ENCODE measurements at regions not wholly inside any gene's neighbourhood (a gene's known extent, or its start where the extent isn't known, plus 50 kb on each side); places are given as distances from the start of the nearest gene placed in this dataset.

DNA sequence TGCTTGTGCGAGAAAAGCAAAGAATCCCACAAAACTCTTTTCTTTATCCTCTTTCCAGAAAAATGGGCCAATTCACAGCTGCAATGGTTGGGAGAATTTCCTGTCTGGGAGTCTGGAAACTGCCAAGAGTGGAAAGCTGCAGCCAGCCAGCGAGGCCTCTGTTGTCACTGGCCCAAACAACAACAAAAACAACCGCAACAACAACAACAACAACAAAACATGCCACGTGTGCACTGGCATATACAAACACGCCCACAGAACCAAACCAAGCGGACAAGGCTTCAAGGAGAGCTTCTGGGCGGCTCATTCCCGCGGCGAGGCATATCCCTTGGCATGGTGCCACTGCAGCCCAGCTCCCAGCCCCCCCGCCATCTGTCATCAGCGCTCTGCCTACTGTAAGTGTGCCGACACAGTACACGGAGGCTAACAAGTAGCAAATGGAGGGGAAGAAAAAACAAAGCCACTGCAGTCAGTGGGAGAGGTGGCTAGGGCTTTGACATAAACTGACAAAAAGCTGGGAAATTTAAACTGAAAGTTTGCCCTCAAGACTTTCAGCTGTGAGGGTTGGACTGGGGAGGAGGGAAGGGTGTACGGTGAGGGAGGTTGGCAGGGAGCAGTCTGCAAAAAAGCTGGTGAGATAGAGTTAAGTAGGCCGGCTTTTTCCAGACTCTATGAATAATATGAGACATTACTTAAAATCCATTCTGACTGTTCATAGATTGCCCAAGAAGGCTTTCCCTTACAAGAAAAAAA, 165.0 kb upstream of the ZNF462 start:
- ChIA-PET CTCF (no interaction called here), POLR2A (no interaction called here)
- DNase-seq (ENCODE audit: low spot score) (peak; percentile 12), ATAC-seq (no peak)
- no peak overlapping the region for H3K27ac Mint-ChIP-seq
- TF ChIP-seq ESRRA (CRISPR knock-in tag; IDR thresholded peaks at IDR 0.05; ENCODE audit: borderline replicate concordance) (no peak), MXD4 (CRISPR knock-in tag; IDR thresholded peaks at IDR 0.05; ENCODE audit: borderline replicate concordance) (no peak), GRHL2 (CRISPR knock-in tag; IDR thresholded peaks at IDR 0.05; ENCODE audit: insufficient replicate concordance, severe bottlenecking) (no peak), ZNF423 (CRISPR knock-in tag; IDR thresholded peaks at IDR 0.05) (no peak), JUN (CRISPR knock-in tag; IDR thresholded peaks at IDR 0.05) (no peak), SMAD3 (CRISPR knock-in tag; IDR thresholded peaks at IDR 0.05; ENCODE audit: borderline replicate concordance) (no peak), ZNF138 (CRISPR knock-in tag; conservative IDR thresholded peaks at IDR 0.05) (no peak), FOXK1 (CRISPR knock-in tag; IDR thresholded peaks at IDR 0.05) (no peak), IRF2 (CRISPR knock-in tag; IDR thresholded peaks at IDR 0.05; ENCODE audit: borderline replicate concordance, low read depth) (no peak), JAZF1 (CRISPR knock-in tag; IDR thresholded peaks at IDR 0.05) (no peak)
- TF ChIP-seq, protein P1, sequence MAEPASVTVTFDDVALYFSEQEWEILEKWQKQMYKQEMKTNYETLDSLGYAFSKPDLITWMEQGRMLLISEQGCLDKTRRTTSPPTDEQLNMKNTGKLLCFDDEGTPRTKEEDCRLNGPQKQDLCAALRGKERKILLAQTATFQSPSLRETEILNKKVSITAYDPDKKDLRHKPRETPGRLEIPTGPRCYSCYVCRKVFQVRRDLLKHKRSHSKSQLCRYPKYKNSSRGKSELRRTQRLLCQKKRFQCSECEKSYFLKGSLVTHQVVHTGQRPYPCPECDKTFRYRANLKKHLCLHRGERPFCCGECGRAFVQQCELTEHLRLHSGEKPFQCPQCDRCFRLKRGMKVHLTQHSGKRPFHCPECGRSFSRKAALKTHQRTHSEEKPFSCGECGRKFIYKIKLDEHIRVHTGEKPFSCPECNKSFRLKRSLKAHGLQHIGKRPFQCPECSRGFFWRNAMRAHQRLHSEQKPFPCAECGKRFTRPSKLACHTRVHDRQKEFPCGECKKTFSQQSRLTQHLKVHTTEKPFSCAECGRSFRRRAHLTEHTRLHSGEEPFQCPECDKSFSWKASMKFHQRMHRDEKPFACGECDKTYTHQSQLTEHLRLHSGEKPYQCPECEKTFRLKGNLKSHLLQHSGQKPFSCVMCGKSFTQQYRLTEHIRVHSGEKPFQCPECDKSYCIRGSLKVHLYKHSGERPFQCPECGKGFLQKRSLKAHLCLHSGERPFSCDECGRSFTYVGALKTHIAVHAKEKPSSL (CRISPR knock-in tag; conservative IDR thresholded peaks at IDR 0.05), result no peak
- TF ChIP-seq, protein P2, sequence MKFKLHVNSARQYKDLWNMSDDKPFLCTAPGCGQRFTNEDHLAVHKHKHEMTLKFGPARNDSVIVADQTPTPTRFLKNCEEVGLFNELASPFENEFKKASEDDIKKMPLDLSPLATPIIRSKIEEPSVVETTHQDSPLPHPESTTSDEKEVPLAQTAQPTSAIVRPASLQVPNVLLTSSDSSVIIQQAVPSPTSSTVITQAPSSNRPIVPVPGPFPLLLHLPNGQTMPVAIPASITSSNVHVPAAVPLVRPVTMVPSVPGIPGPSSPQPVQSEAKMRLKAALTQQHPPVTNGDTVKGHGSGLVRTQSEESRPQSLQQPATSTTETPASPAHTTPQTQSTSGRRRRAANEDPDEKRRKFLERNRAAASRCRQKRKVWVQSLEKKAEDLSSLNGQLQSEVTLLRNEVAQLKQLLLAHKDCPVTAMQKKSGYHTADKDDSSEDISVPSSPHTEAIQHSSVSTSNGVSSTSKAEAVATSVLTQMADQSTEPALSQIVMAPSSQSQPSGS (CRISPR knock-in tag; IDR thresholded peaks at IDR 0.05; ENCODE audit: borderline replicate concordance, low read depth), result no peak
- TF ChIP-seq, protein P3, sequence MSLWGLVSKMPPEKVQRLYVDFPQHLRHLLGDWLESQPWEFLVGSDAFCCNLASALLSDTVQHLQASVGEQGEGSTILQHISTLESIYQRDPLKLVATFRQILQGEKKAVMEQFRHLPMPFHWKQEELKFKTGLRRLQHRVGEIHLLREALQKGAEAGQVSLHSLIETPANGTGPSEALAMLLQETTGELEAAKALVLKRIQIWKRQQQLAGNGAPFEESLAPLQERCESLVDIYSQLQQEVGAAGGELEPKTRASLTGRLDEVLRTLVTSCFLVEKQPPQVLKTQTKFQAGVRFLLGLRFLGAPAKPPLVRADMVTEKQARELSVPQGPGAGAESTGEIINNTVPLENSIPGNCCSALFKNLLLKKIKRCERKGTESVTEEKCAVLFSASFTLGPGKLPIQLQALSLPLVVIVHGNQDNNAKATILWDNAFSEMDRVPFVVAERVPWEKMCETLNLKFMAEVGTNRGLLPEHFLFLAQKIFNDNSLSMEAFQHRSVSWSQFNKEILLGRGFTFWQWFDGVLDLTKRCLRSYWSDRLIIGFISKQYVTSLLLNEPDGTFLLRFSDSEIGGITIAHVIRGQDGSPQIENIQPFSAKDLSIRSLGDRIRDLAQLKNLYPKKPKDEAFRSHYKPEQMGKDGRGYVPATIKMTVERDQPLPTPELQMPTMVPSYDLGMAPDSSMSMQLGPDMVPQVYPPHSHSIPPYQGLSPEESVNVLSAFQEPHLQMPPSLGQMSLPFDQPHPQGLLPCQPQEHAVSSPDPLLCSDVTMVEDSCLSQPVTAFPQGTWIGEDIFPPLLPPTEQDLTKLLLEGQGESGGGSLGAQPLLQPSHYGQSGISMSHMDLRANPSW (CRISPR knock-in tag; conservative IDR thresholded peaks at IDR 0.05; ENCODE audit: low read depth), result no peak
- TF ChIP-seq, protein P4, sequence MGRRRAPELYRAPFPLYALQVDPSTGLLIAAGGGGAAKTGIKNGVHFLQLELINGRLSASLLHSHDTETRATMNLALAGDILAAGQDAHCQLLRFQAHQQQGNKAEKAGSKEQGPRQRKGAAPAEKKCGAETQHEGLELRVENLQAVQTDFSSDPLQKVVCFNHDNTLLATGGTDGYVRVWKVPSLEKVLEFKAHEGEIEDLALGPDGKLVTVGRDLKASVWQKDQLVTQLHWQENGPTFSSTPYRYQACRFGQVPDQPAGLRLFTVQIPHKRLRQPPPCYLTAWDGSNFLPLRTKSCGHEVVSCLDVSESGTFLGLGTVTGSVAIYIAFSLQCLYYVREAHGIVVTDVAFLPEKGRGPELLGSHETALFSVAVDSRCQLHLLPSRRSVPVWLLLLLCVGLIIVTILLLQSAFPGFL (CRISPR knock-in tag; IDR thresholded peaks at IDR 0.05; ENCODE audit: borderline replicate concordance), result no peak
- TF ChIP-seq, protein P5, sequence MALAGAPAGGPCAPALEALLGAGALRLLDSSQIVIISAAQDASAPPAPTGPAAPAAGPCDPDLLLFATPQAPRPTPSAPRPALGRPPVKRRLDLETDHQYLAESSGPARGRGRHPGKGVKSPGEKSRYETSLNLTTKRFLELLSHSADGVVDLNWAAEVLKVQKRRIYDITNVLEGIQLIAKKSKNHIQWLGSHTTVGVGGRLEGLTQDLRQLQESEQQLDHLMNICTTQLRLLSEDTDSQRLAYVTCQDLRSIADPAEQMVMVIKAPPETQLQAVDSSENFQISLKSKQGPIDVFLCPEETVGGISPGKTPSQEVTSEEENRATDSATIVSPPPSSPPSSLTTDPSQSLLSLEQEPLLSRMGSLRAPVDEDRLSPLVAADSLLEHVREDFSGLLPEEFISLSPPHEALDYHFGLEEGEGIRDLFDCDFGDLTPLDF (CRISPR knock-in tag; IDR thresholded peaks at IDR 0.05), result no peak
- TF ChIP-seq, protein P6, sequence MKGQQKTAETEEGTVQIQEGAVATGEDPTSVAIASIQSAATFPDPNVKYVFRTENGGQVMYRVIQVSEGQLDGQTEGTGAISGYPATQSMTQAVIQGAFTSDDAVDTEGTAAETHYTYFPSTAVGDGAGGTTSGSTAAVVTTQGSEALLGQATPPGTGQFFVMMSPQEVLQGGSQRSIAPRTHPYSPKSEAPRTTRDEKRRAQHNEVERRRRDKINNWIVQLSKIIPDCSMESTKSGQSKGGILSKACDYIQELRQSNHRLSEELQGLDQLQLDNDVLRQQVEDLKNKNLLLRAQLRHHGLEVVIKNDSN (CRISPR knock-in tag; IDR thresholded peaks at IDR 0.05), result no peak
- TF ChIP-seq, protein P7, sequence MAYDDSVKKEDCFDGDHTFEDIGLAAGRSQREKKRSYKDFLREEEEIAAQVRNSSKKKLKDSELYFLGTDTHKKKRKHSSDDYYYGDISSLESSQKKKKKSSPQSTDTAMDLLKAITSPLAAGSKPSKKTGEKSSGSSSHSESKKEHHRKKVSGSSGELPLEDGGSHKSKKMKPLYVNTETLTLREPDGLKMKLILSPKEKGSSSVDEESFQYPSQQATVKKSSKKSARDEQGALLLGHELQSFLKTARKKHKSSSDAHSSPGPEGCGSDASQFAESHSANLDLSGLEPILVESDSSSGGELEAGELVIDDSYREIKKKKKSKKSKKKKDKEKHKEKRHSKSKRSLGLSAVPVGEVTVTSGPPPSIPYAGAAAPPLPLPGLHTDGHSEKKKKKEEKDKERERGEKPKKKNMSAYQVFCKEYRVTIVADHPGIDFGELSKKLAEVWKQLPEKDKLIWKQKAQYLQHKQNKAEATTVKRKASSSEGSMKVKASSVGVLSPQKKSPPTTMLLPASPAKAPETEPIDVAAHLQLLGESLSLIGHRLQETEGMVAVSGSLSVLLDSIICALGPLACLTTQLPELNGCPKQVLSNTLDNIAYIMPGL (CRISPR knock-in tag; IDR thresholded peaks at IDR 0.05), result no peak
- TF ChIP-seq, protein P8, sequence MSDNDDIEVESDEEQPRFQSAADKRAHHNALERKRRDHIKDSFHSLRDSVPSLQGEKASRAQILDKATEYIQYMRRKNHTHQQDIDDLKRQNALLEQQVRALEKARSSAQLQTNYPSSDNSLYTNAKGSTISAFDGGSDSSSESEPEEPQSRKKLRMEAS (CRISPR knock-in tag; IDR thresholded peaks at IDR 0.05), result no peak
- TF ChIP-seq, protein P9, sequence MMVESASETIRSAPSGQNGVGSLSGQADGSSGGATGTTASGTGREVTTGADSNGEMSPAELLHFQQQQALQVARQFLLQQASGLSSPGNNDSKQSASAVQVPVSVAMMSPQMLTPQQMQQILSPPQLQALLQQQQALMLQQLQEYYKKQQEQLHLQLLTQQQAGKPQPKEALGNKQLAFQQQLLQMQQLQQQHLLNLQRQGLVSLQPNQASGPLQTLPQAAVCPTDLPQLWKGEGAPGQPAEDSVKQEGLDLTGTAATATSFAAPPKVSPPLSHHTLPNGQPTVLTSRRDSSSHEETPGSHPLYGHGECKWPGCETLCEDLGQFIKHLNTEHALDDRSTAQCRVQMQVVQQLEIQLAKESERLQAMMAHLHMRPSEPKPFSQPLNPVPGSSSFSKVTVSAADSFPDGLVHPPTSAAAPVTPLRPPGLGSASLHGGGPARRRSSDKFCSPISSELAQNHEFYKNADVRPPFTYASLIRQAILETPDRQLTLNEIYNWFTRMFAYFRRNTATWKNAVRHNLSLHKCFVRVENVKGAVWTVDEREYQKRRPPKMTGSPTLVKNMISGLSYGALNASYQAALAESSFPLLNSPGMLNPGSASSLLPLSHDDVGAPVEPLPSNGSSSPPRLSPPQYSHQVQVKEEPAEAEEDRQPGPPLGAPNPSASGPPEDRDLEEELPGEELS (CRISPR knock-in tag; IDR thresholded peaks at IDR 0.05), result no peak
- no peaks in the 10 kb centered on the region for H3K36me3 Mint-ChIP-seq
- peaks cover 33% of the 10 kb centered on the region for H3K4me1 Mint-ChIP-seq
- H3K9me3 Mint-ChIP-seq, result peaks cover 20% of the 10 kb centered on the region
- no peak overlapping the region for H3K4me3 Mint-ChIP-seq
- no peaks in the 10 kb centered on the region for H3K27me3 Mint-ChIP-seq (ENCODE audit: low read depth)

All from WTC11 (cell line).